Stimulated activated CD4-positive, alpha-beta T cell treated with anti-CD3 and anti-CD28 coated beads, Interleukin-4, amount 100 ng/mL, for 4 hours (primary cell): ENCODE measurements at regions not wholly inside any gene's neighbourhood (a gene's known extent, or its start where the extent isn't known, plus 50 kb on each side); places are given as distances from the start of the nearest gene placed in this dataset.
"Not testable (repeated sequence)": the region's sequence is repeated elsewhere in the genome, so short reads cannot be mapped to it uniquely, and the experiment has no call there.

Experiments
- DNase-seq, 2 experiments: peaks; one replicate each; pipeline ENCODE4 v3.0.0-alpha.2; 2020

- no peak for DNase-seq
These were observed 259.6 kb upstream of the POM121L12 start for GRCh38 chr7:52775876-52776275.

- DNase-seq = no peak
These were observed 264.3 kb upstream of the POM121L12 start for GRCh38 chr7:52771177-52771576.

- DNase-seq = no peak
These were observed 270.8 kb upstream of the POM121L12 start for GRCh38 chr7:52764492-52765169.

GRCh38 chr7:52758356-52758755 lies 277.1 kb upstream of the POM121L12 start:
- DNase-seq = no peak

DNA sequence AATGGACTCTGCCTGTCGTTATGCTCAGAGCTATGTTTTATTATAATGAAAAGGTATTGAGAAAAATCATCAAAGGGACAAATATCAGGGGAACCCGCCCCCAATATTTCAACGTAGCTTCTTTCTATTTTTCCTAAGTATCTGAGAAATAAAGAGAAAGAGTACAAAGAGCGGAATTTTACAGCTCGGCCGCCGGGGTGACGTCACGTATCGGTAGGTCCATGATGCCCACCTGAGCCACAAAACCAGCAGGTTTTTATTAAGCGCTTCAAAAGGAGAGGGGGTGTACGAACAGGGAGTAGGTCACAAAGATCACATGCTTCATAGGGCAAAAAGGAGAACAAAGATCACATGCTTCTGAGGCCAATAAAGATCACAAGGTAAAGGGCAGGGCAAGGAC lies 281.6 kb upstream of the POM121L12 start:
- DNase-seq = no peak

GRCh38 chr7:52752891-52753290 lies 282.5 kb upstream of the POM121L12 start:
- no peak for DNase-seq

GRCh38 chr7:52749880-52750279 lies 285.6 kb upstream of the POM121L12 start:
- DNase-seq = no peak

GRCh38 chr7:52747817-52748216 lies 287.6 kb upstream of the POM121L12 start:
- DNase-seq = no peak

GRCh38 chr7:52741670-52742290 lies 293.7 kb upstream of the POM121L12 start:
- no peak for DNase-seq

DNA sequence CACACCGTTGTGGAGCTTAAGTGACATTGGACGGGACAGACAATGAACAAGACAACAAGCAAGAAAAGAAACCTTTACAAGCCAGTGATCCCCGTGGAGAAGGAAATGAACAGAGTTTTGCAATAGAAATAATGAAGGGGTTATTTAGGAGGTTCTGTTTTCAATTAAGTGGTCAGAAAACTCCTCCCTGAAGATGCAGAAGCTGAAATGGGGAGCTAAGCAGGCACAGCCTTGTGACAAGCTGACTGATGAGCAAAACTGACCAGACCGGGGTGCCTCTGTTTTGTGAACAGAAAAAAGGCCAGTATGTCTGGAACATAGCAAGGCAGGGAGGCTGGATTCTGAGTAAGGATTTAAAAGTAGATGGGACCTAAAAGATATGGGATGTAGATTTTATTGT lies 299.8 kb upstream of the POM121L12 start:
- DNase-seq = no peak

GRCh38 chr7:52728683-52729082 lies 306.8 kb upstream of the POM121L12 start:
- DNase-seq = not testable (repeated sequence)

GRCh38 chr7:52727632-52728031 lies 307.8 kb upstream of the POM121L12 start:
- DNase-seq = no peak

DNA sequence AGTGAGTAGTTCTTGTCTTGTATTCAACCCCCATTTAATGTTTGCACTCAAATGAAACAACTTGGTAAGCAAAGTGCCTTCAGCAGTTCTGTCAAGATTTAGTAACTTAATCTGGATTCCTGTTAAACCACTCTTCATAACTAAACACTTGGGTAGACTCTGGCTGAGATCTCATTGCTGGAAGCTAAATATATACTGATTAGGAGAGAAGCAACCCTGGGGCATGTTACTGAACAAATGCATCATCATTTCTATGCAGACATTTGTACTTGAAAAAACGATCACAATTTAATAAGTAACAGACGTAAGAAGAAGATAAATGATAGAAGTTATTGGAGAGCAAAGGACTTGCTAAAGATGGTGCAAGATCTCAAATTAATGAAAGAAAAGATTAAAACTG lies 308.4 kb upstream of the POM121L12 start:
- DNase-seq = no peak

DNA sequence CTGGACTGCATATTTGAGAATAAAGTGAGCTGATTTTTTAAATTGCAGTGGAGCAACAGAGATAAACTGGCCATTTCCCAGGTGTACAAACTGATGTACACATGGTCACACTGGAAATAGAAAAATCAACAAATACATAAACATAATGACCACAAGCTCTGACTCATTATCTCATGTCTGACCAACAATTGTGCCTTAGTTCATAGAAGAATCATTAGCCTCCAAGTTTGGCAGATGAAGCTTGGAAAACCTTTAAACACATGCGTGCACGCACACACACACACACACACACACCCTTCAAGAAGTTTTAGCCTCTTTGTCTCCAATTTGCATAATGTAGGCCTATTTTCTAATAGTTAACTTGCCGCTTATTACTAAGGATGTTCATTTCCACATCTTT lies 308.9 kb upstream of the POM121L12 start:
- DNase-seq = no peak

DNA sequence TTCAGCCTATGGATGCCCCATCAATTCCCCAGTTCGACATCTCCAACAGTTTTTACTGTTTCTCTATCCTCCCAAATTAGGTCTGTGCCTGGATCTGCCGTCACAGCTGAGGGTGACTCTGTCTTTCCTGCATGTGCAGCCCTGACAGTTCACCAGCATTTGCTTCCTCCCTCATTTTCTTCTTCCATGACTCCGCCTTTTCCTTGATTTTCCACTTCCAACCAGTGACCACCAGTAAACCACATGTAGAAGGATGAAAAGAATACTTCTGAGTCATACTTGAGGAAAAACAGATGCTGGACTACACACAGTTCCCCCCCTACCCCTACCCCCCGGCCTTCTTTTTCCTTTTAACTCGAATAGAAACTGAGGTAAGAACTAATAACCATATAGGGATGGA lies 311.8 kb upstream of the POM121L12 start:
- no peak for DNase-seq

GRCh38 chr7:52720856-52721255 lies 314.6 kb upstream of the POM121L12 start:
- DNase-seq = no peak

DNA sequence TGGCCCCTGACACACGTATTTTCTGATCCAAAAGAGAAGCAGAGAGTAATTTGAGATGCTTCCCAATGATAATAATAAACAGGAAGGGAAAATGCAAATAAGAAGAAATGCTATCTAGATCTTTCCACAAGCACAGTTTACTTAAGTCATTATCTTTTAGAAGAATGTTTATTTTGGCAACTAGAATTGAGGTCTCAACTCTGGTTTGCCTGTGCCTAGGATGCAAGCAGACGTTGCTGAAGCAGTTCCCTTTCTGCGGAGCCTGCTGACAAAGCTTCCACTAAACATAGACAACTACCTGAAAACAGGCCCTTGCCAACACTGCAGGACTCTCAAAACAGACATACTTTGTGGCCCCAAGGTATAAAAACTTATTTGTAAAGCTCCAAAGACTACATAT lies 315.8 kb upstream of the POM121L12 start:
- DNase-seq = no peak

DNA sequence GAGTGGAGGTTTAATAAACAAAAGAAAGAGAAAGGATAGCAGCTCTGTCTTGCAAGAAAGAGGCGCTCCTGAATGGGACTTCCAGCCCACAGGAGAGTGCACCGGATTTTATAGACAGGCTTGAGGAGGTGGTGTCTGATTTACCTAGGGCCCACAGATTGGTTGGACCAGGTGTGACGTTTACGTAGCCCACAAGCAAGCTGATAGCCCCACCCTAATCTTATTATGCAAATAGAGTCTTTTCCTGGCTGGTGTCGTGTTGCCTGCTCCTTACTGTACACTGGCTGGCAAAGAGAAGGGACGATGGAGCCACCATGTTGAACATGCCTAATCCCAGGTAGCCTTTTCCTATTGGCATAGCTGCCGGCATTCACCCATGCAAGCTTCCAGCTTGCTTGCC lies 319.7 kb upstream of the POM121L12 start:
- DNase-seq = no peak

- no peak for DNase-seq
These were observed 322.5 kb upstream of the POM121L12 start for GRCh38 chr7:52712938-52713337.

GRCh38 chr7:52711951-52712350 lies 323.5 kb upstream of the POM121L12 start:
- no peak for DNase-seq

- DNase-seq = no peak
These were observed 326.6 kb upstream of the POM121L12 start for GRCh38 chr7:52708846-52709245.

GRCh38 chr7:52705768-52706167 lies 329.7 kb upstream of the POM121L12 start:
- DNase-seq = no peak

GRCh38 chr7:52700349-52700748 lies 335.1 kb upstream of the POM121L12 start:
- DNase-seq = no peak

GRCh38 chr7:52695973-52696595 lies 339.3 kb upstream of the POM121L12 start:
- DNase-seq = no peak

DNA sequence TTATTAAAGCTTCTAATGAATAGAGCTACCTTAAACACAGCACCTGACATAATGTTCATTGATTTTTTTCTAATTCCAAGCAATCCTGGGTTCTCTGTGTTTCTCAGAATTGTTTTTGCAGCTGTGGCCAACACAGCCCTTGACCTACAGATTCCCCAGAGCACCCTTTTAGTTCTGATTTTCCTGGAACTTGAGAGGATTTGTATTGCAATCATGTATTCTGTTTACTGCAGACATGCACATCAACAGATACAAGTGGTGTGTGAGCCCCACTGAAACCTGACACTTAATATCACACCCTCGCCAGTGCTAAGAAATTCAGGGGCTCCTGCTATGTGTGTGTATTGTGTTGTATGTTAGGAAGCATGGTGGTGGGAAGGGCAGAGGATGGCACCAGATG lies 344.2 kb upstream of the POM121L12 start:
- DNase-seq = no peak
